GM12878 (cell line): ENCODE measurements at regions not wholly inside any gene's neighbourhood (a gene's known extent, or its start where the extent isn't known, plus 50 kb on each side); places are given as distances from the start of the nearest gene placed in this dataset.

Experiments
- ATAC-seq: fragments of 200-7000 bp; cut with Tn5 transposase; 3 replicates; pipeline ENCODE4 v1.9.1; 2020; ENCODE audit warnings: mild to moderate bottlenecking, moderate library complexity
- BruUV-seq: library from RNA; stranded (reverse); fragments of 400-500 nt; replicated peaks from 2 replicates; lab custom pipeline; 2021; lab: Mats Ljungman, UMichigan
- CTCF ChIA-PET: fragments of 300-600 bp; sonication (Branson Sonifier 250); formaldehyde crosslinking; extraction: SDS; loops from one replicate; lab custom pipeline; 2021; ENCODE audit warnings: inconsistent platforms; lab: Yijun Ruan, JAX
- POLR2A ChIA-PET: fragments of 350-600 bp; formaldehyde crosslinking; extraction: SDS; loops from one replicate; lab custom pipeline; 2021; ENCODE audit warnings: inconsistent platforms; lab: Charles Lee
- RAD21 ChIA-PET: fragments of 300-600 bp; sonication (Branson Sonifier 250); formaldehyde crosslinking; loops from one replicate; lab custom pipeline; 2023; ENCODE audit warnings: antibody characterized with exemption; ENCODE audit not compliant: unreplicated experiment; lab: Charles Lee
- SMC1A ChIA-PET: fragments of 300-600 bp; sonication (Branson Sonifier 250); formaldehyde crosslinking; loops from one replicate; lab custom pipeline; 2023; ENCODE audit not compliant: unreplicated experiment, uncharacterized antibody; lab: Charles Lee
- DNase-seq: peaks from one replicate; pipeline ENCODE4 v3.0.0-alpha.2; 2011; ENCODE audit warnings: low read depth, low spot score
- FAIRE-seq: peaks from 3 replicates; lab custom pipeline; 2011; peaks lifted over from hg19 to GRCh38; lab: Jason Lieb, UNC
- H2AFZ ChIP-seq: 2 replicates; pipeline ENCODE4 v1.6.0; 2011; ENCODE audit warnings: low read depth, low read length, control low read depth; ENCODE audit not compliant: control insufficient read depth
- H3K27ac ChIP-seq: 2 replicates; pipeline ENCODE4 v1.5.1; 2011; ENCODE audit warnings: control low read depth; ENCODE audit not compliant: control insufficient read depth, insufficient read depth
- H3K27me3 ChIP-seq, 2 experiments: replicated peaks in 1 of 2; 2 replicates each; pipeline versions ENCODE4 v1.6.0 to v1.6.1; 2011; ENCODE audit warnings: low read length in 1 of 2; ENCODE audit not compliant: control insufficient read depth in 2 of 2, insufficient read depth in 2 of 2
- H3K36me3 ChIP-seq, 2 experiments: 2 replicates each; pipeline ENCODE4 v1.5.1; 2011; ENCODE audit warnings: low read length in 1 of 2; ENCODE audit not compliant: control insufficient read depth in 2 of 2, insufficient read depth in 2 of 2
- H3K4me1 ChIP-seq: 2 replicates; pipeline ENCODE4 v1.6.1; 2011; ENCODE audit warnings: mild to moderate bottlenecking, low read length, moderate library complexity, mixed read lengths; ENCODE audit not compliant: control insufficient read depth, insufficient read depth
- H3K4me2 ChIP-seq: 2 replicates; pipeline ENCODE4 v1.6.0; 2011; ENCODE audit warnings: control low read depth; ENCODE audit not compliant: control insufficient read depth, insufficient read depth
- H3K4me3 ChIP-seq: fragments of 200-600 bp; sonication (generic); 2 replicates; pipeline ENCODE4 v1.5.1; 2016
- H3K79me2 ChIP-seq: 2 replicates; pipeline ENCODE4 v1.6.0; 2011; ENCODE audit warnings: low read length; ENCODE audit not compliant: control insufficient read depth, insufficient read depth
- H3K9ac ChIP-seq: 2 replicates; pipeline ENCODE4 v1.8.0; 2011; ENCODE audit warnings: low read length, control low read depth, mixed read lengths; ENCODE audit not compliant: control insufficient read depth, insufficient read depth
- H3K9me3 ChIP-seq: replicated peaks from 3 replicates; pipeline ENCODE4 v1.5.1; 2011; ENCODE audit warnings: mild to moderate bottlenecking, low read length; ENCODE audit not compliant: control insufficient read depth, insufficient read depth
- H4K20me1 ChIP-seq: 2 replicates; pipeline ENCODE4 v1.6.0; 2011; ENCODE audit not compliant: control insufficient read depth, insufficient read depth
- BCL11A ChIP-seq: IDR thresholded peaks from 2 replicates; pipeline ENCODE4 v1.6.1; 2011; ENCODE audit warnings: low read depth, low read length
- BRCA1 ChIP-seq: IDR thresholded peaks from 2 replicates; pipeline ENCODE4 v1.6.1; 2011; ENCODE audit warnings: low read depth, low read length, improper control_type of control experiment
- CBX3 ChIP-seq: fragments of 200-600 bp; sonication (generic); IDR thresholded peaks from 2 replicates; pipeline ENCODE4 v1.6.1; 2016; ENCODE audit warnings: low read depth, borderline replicate concordance
- FOS ChIP-seq: IDR thresholded peaks from 3 replicates; pipeline ENCODE4 v1.6.1; 2011; ENCODE audit warnings: borderline replicate concordance; ENCODE audit not compliant: insufficient read length; ENCODE audit errors: extremely low read depth
- MTA2 ChIP-seq: fragments of 450-650 bp; IDR thresholded peaks from 2 replicates; pipeline ENCODE4 v1.6.1; 2016; ENCODE audit warnings: low read depth, mild to moderate bottlenecking, moderate library complexity
- NFYA ChIP-seq: IDR thresholded peaks from 2 replicates; pipeline ENCODE4 v1.6.1; 2011; ENCODE audit warnings: low read depth, mild to moderate bottlenecking, low read length, improper control_type of control experiment, borderline replicate concordance
- PKNOX1 ChIP-seq: fragments of 450-650 bp; IDR thresholded peaks from 2 replicates; pipeline ENCODE4 v1.6.1; 2016; ENCODE audit warnings: mild to moderate bottlenecking
- POLR2A ChIP-seq: IDR thresholded peaks from 2 replicates; pipeline ENCODE4 v1.6.1; 2011; ENCODE audit warnings: low read depth, mild to moderate bottlenecking, low read length
- RELA ChIP-seq: fragments of 450-650 bp; IDR thresholded peaks from 2 replicates; pipeline ENCODE4 v1.8.0; 2014; ENCODE audit warnings: borderline replicate concordance; ENCODE audit not compliant: partially characterized antibody
- SREBF2 ChIP-seq: IDR thresholded peaks from 2 replicates; pipeline ENCODE4 v1.6.1; 2012; ENCODE audit warnings: mild to moderate bottlenecking, low read length
- WGBS: methylation state at CpG from one replicate; pipeline ENCODE4 v1.1.6; 2016; ENCODE audit warnings: low lambda C conversion rate; ENCODE audit not compliant: insufficient replicate concordance, insufficient coverage; ENCODE audit errors: missing lambda C conversion rate; 5-methylcytosine and 5-hydroxymethylcytosine counted together
- in situ Hi-C: fragments of 300-500 bp; cut with MboI; formaldehyde crosslinking; loops from 9 replicates; pipeline ENCODE4 v1.14.3; 2018; ENCODE audit warnings: mixed read lengths
- intact Hi-C: fragments of 100-400 bp; cut with micrococcal nuclease; formaldehyde crosslinking; loops from one replicate; pipeline ENCODE4 v1.14.2; 2022; ENCODE audit not compliant: unreplicated experiment

GRCh38 chr1:110811529-110811928, 61.4 kb upstream of the CD53 start:
- no peaks in the 10 kb centered on the region for H3K4me1 ChIP-seq
- FAIRE-seq: no peak
- no peaks in the 10 kb centered on the region for H3K9me3 ChIP-seq
- H3K4me2 ChIP-seq: no peak overlapping the region
- POLR2A ChIA-PET: no interaction called here
- RAD21 ChIA-PET: no interaction called here
- H4K20me1 ChIP-seq: no peaks in the 10 kb centered on the region
- intact Hi-C loops: no loop called here
- DNase-seq: no peak
- in situ Hi-C loops: no loop called here
- H3K27me3 ChIP-seq: 0 out of 4 replicates have a peak, but pooled peaks cover 0 to 3% of the 10 kb centered on the region in 2 experiments
- CTCF ChIA-PET: no interaction called here
- WGBS: 0% methylated on average over 1 of the region's 1 CpG
- no peak overlapping the region for H3K9ac ChIP-seq
- no peaks in the 10 kb centered on the region for H3K79me2 ChIP-seq
- no peak overlapping the region for H3K4me3 ChIP-seq
- no peak overlapping the region for H2AFZ ChIP-seq
- no peaks in the 10 kb centered on the region for H3K36me3 ChIP-seq
- no peak for TF ChIP-seq SREBF2
- TF ChIP-seq POLR2A: no peak
- TF ChIP-seq PKNOX1: no peak
- TF ChIP-seq BRCA1: no peak
- no peak for TF ChIP-seq BCL11A
- TF ChIP-seq FOS: no peak
- TF ChIP-seq MTA2: no peak
- no peak for TF ChIP-seq CBX3
- TF ChIP-seq NFYA: no peak
- no peak for TF ChIP-seq RELA
- SMC1A ChIA-PET: interaction anchor here (1.2 kb wide), 1 partner anchor 28 kb away, joined by 3 read pairs; no protein-coding TSS in a partner anchor
- BruUV-seq: no TSS peak
- H3K27ac ChIP-seq: no peak overlapping the region
- no peak for ATAC-seq
